HepG2 (cell line): ENCODE measurements at regions not wholly inside any gene's neighbourhood (a gene's known extent, or its start where the extent isn't known, plus 50 kb on each side); places are given as distances from the start of the nearest gene placed in this dataset.

Source experiments
- ATAC-seq: fragments of 200-7000 bp; cut with Tn5 transposase; 3 replicates; pipeline ENCODE4 v1.9.1; 2020; ENCODE audit warnings: mild to moderate bottlenecking, moderate library complexity
- BruUV-seq: library from RNA; stranded (reverse); fragments of 400-500 nt; replicated peaks from 2 replicates; lab custom pipeline; 2021; lab: Mats Ljungman, UMichigan
- CTCF ChIA-PET: fragments of 300-600 bp; formaldehyde crosslinking; extraction: SDS; loops from one replicate; lab custom pipeline; 2021; ENCODE audit warnings: low total read pairs, inconsistent platforms, low intra/inter-chr PET ratio; lab: Yijun Ruan, JAX
- POLR2A ChIA-PET: fragments of 350-600 bp; sonication (Branson Sonifier 250); formaldehyde crosslinking; loops from one replicate; lab custom pipeline; 2020; ENCODE audit warnings: antibody characterized with exemption, inconsistent platforms; lab: Yijun Ruan, JAX
- DNase-seq: peaks from one replicate; pipeline ENCODE4 v3.0.0-alpha.2; 2015; ENCODE audit warnings: low spot score
- FAIRE-seq: peaks from 3 replicates; lab custom pipeline; 2011; peaks lifted over from hg19 to GRCh38; lab: Jason Lieb, UNC
- H2AFZ ChIP-seq: one replicate; pipeline ENCODE4 v1.6.1; 2011; ENCODE audit warnings: low read length, inconsistent platforms
- H3K27ac ChIP-seq: fragments of 300-600 bp; 3 replicates; pipeline ENCODE4 v1.8.0; 2011; ENCODE audit warnings: mixed run types, mild to moderate bottlenecking, mixed read lengths, low read length, inconsistent platforms; ENCODE audit not compliant: insufficient read depth; ENCODE audit errors: extremely low read length
- H3K27me3 ChIP-seq, 2 experiments: fragments of 200-600 bp in 1 of 2; 2 replicates in 1 of 2; 3 replicates in 1 of 2; pipeline versions ENCODE4 v1.6.0 to v1.8.0; 2011; ENCODE audit warnings: low read length in 2 of 2, mild to moderate bottlenecking in 2 of 2, moderate library complexity in 2 of 2, inconsistent platforms in 1 of 2; ENCODE audit not compliant: insufficient read depth in 2 of 2, control insufficient read depth in 1 of 2
- H3K36me3 ChIP-seq, 2 experiments: fragments of 200-600 bp in 1 of 2; replicated peaks in 1 of 2; 2 replicates in 1 of 2; 3 replicates in 1 of 2; pipeline versions ENCODE4 v1.5.1 to v1.8.0; 2011; ENCODE audit warnings: low read length in 2 of 2, inconsistent platforms in 1 of 2; ENCODE audit not compliant: insufficient read depth in 2 of 2, control insufficient read depth in 1 of 2
- H3K4me1 ChIP-seq: 2 replicates; pipeline ENCODE4 v1.5.1; 2012; ENCODE audit warnings: low read length, inconsistent platforms; ENCODE audit not compliant: insufficient read depth
- H3K4me2 ChIP-seq: 2 replicates; pipeline ENCODE4 v1.6.0; 2011; ENCODE audit warnings: low read depth, low read length, inconsistent platforms
- H3K4me3 ChIP-seq, 3 experiments: fragments of 200-600 bp in 1 of 3; sonication (generic), shearing (Covaris generic) in 1 of 3; replicated peaks in 1 of 3; 2 replicates each; pipeline ENCODE4 v1.5.1; 2011 to 2016; ENCODE audit warnings: low read length in 3 of 3, inconsistent platforms in 2 of 3, low read depth in 2 of 3, mild to moderate bottlenecking in 2 of 3, control low read depth in 1 of 3, mixed read lengths in 1 of 3; ENCODE audit not compliant: insufficient read depth in 1 of 3
- H3K79me2 ChIP-seq: one replicate; pipeline ENCODE4 v1.6.1; 2011; ENCODE audit warnings: low read length, inconsistent platforms; ENCODE audit not compliant: insufficient read depth
- H3K9ac ChIP-seq: 2 replicates; pipeline ENCODE4 v1.6.0; 2011; ENCODE audit warnings: mild to moderate bottlenecking, low read depth, low read length, inconsistent platforms; ENCODE audit not compliant: insufficient read depth
- H3K9me3 ChIP-seq: 2 replicates; pipeline ENCODE4 v1.5.1; 2012; ENCODE audit warnings: mild to moderate bottlenecking, low read length
- H4K20me1 ChIP-seq: 2 replicates; pipeline ENCODE4 v1.6.0; 2011; ENCODE audit warnings: inconsistent platforms, mild to moderate bottlenecking, low read length, moderate library complexity; ENCODE audit not compliant: insufficient read depth
- KDM5A ChIP-seq: fragments of 200-600 bp; sonication (generic); IDR thresholded peaks from 2 replicates; pipeline ENCODE4 v1.7.0; 2018; ENCODE audit warnings: antibody characterized with exemption, mild to moderate bottlenecking, low read length, borderline replicate concordance
- TAF15 ChIP-seq: fragments of 200-400 bp; formaldehyde crosslinking; IDR thresholded peaks from one replicate; pipeline ENCODE4 v1.6.1; 2018; ENCODE audit warnings: mild to moderate bottlenecking, low read depth, low read length; ENCODE audit not compliant: poor library complexity, severe bottlenecking
- ZNF274 ChIP-seq: sonication (generic); formaldehyde crosslinking; IDR thresholded peaks from 2 replicates; pipeline ENCODE4 v1.5.1; 2020; ENCODE audit warnings: mild to moderate bottlenecking, missing genetic modification reagents
- WGBS: methylation state at CpG from one replicate; pipeline ENCODE4 v1.1.6; 2017; ENCODE audit warnings: low lambda C conversion rate; 5-methylcytosine and 5-hydroxymethylcytosine counted together
- in situ Hi-C: cut with HindIII; loops from 2 replicates; pipeline ENCODE4 v1.10.0; 2017; ENCODE audit warnings: low pct_unique_long_range_greater_than_20kb; ENCODE audit not compliant: extremely low pct_ligation_motif_present
- intact Hi-C: fragments of 100-400 bp; cut with micrococcal nuclease; formaldehyde crosslinking; loops from one replicate; pipeline ENCODE4 v1.10.0; 2022; ENCODE audit not compliant: unreplicated experiment
- TF ChIP-seq, protein P1 (sequence below), 2 experiments: IDR thresholded peaks; 2 replicates each; pipeline ENCODE4 v1.6.1; 2011 to 2012; ENCODE audit warnings: low read length in 2 of 2, borderline replicate concordance in 1 of 2, low read depth in 1 of 2, mild to moderate bottlenecking in 1 of 2, moderate library complexity in 1 of 2

DNA sequence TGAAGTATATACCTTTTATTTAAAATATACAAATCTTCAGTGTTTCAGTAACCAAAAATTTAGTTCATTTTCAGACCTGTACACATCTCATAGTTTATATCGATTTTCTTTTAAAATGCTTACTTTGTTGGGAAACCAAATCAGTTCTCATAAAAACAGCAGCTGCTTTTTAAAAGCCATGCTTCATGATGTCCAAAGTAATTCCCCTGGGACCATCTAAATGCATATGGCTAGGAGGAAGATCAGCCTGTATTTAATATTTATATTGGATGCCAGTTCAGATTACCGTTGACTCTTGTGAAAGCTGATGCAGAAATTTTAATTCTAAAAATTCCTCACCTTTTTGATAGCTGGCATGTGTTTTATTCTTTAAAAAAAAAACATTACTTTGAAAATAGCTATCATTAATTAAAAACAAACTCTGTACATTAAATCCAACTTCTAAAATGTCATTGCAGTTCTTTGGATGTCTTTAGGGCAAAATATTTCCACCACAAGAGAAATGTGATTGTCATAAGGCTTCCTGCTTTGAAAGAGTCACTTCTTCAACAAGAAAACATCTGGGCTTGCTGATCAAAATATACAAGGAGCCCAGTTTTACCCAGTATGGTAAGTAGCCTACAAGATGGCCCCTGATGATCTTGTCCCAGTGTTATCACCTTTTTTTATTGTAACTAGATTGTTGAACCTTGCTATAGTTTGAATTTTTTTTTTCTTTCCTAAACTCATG, 1242.9 kb upstream of the CDH6 start (continued):
- TF ChIP-seq, protein P1, sequence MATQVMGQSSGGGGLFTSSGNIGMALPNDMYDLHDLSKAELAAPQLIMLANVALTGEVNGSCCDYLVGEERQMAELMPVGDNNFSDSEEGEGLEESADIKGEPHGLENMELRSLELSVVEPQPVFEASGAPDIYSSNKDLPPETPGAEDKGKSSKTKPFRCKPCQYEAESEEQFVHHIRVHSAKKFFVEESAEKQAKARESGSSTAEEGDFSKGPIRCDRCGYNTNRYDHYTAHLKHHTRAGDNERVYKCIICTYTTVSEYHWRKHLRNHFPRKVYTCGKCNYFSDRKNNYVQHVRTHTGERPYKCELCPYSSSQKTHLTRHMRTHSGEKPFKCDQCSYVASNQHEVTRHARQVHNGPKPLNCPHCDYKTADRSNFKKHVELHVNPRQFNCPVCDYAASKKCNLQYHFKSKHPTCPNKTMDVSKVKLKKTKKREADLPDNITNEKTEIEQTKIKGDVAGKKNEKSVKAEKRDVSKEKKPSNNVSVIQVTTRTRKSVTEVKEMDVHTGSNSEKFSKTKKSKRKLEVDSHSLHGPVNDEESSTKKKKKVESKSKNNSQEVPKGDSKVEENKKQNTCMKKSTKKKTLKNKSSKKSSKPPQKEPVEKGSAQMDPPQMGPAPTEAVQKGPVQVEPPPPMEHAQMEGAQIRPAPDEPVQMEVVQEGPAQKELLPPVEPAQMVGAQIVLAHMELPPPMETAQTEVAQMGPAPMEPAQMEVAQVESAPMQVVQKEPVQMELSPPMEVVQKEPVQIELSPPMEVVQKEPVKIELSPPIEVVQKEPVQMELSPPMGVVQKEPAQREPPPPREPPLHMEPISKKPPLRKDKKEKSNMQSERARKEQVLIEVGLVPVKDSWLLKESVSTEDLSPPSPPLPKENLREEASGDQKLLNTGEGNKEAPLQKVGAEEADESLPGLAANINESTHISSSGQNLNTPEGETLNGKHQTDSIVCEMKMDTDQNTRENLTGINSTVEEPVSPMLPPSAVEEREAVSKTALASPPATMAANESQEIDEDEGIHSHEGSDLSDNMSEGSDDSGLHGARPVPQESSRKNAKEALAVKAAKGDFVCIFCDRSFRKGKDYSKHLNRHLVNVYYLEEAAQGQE (IDR thresholded peaks at IDR 0.05; ENCODE audit: borderline replicate concordance in 1 of 2, low read depth in 1 of 2, low read length in 2 of 2), result no peak

DNA sequence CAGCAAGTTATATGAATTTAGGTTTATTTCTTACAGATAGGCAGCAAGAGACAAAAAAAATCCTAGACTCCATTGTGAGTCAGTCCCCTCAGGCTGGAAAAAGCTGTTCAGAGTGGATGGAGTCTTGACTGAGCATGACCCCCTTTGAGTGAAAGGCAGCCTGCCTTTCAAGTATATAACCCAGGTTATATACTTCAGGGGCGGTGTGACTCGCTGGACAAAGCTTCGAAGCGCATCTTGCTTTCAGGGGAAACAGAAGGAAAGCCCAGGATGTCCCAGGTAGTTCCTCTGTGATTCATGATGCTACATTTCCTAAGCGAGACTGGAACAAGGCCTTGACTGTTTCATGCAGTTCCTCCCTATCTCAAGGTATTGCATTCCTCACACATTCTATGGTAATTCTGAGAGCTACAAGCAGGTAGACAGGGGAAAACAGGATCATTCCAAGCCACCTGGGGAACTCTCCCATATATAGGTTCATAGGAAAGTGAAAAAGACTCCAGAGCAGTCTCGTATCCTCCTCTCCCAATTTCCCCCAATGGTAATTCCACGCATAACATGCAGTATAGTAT, 1244.1 kb upstream of the CDH6 start:
- Histone ChIP-seq H3K9ac (no peak overlapping the region), H3K4me3 (no peak overlapping the region), H3K9me3 (no peaks in the 10 kb centered on the region), H3K36me3 (no peaks in the 10 kb centered on the region), H4K20me1 (no peaks in the 10 kb centered on the region), H3K4me2 (no peak overlapping the region), H3K79me2 (no peaks in the 10 kb centered on the region), H3K27me3 (no peaks in the 10 kb centered on the region), H3K27ac (no peak overlapping the region), H2AFZ (no peak overlapping the region), H3K4me1 (no peaks in the 10 kb centered on the region)
- POLR2A ChIA-PET, result no interaction called here
- WGBS, result 4% methylated on average over 6 of the region's 7 CpGs
- FAIRE-seq, result no peak
- in situ Hi-C loops, result no loop called here
- BruUV-seq, result no TSS peak
- CTCF ChIA-PET, result no interaction called here
- intact Hi-C loops, result no loop called here
- TF ChIP-seq KDM5A, result no peak
- TF ChIP-seq TAF15, result no peak
- TF ChIP-seq ZNF274, result no peak
- ATAC-seq, result no peak
- no peak for DNase-seq
